ENCODE measurements at regions not wholly inside any gene's neighbourhood (a gene's known extent, or its start where the extent isn't known, plus 50 kb on each side); places are given as distances from the start of the nearest gene placed in this dataset.
A peak's percentile ranks its signal among the peaks of the same experiment; 100 is the strongest.

- DNase-seq (ENCODE audit: low spot score) (no peak), ATAC-seq (ENCODE audit: low FRiP score) (no peak)
- no peak for TF ChIP-seq CTCF (IDR thresholded peaks at IDR 0.05)
These were observed 143.9 kb downstream of the C9orf50 start for GRCh38 chr9:129476821-129477611.

- ATAC-seq (ENCODE audit: low FRiP score) (no peak), DNase-seq (ENCODE audit: low spot score) (no peak)
- no peak for TF ChIP-seq CTCF (IDR thresholded peaks at IDR 0.05)
These were observed 146.0 kb downstream of the C9orf50 start for GRCh38 chr9:129474740-129475404.

- ATAC-seq (ENCODE audit: low FRiP score) (peak; percentile 30), DNase-seq (ENCODE audit: low spot score) (no peak)
These were observed 147.2 kb downstream of the C9orf50 start for GRCh38 chr9:129473523-129474244.

GRCh38 chr9:129472651-129473102 lies 148.2 kb downstream of the C9orf50 start:
- TF ChIP-seq CTCF (IDR thresholded peaks at IDR 0.05): no peak
- no peak for DNase-seq (ENCODE audit: low spot score)
- no peak for ATAC-seq (ENCODE audit: low FRiP score)

More at GRCh38 chr9:129473523-129474244, 147.2 kb downstream of the C9orf50 start:
- no peak for TF ChIP-seq CTCF (IDR thresholded peaks at IDR 0.05)

GRCh38 chr9:129471201-129472019 lies 149.5 kb downstream of the C9orf50 start:
- ATAC-seq (ENCODE audit: low FRiP score) (no peak), DNase-seq (ENCODE audit: low spot score) (no peak)
- no peak for TF ChIP-seq CTCF (IDR thresholded peaks at IDR 0.05)

GRCh38 chr9:129469988-129470316 lies 150.9 kb downstream of the C9orf50 start:
- ATAC-seq (ENCODE audit: low FRiP score): no peak
- TF ChIP-seq CTCF (IDR thresholded peaks at IDR 0.05): no peak
- DNase-seq (ENCODE audit: low spot score): no peak
